ENCODE measurements at regions not wholly inside any gene's neighbourhood (a gene's known extent, or its start where the extent isn't known, plus 50 kb on each side); places are given as distances from the start of the nearest gene placed in this dataset.

- no peak for DNase-seq (ENCODE audit: low read depth in 2 of 2, low spot score in 1 of 2)
Observed at GRCh38 chr10:4498711-4499251, 327.2 kb upstream of the AKR1E2 start.

GRCh38 chr10:4494551-4494950 lies 331.5 kb upstream of the AKR1E2 start:
- DNase-seq (ENCODE audit: low read depth in 2 of 2, low spot score in 1 of 2): no peak

GRCh38 chr10:4492202-4492601 lies 333.8 kb upstream of the AKR1E2 start:
- DNase-seq (ENCODE audit: low read depth in 2 of 2, low spot score in 1 of 2): no peak

GRCh38 chr10:4488904-4489303 lies 337.1 kb upstream of the AKR1E2 start:
- no peak for DNase-seq (ENCODE audit: low read depth in 2 of 2, low spot score in 1 of 2)

GRCh38 chr10:4485636-4486035 lies 340.4 kb upstream of the AKR1E2 start:
- no peak for DNase-seq (ENCODE audit: low read depth in 2 of 2, low spot score in 1 of 2)

- no peak for DNase-seq (ENCODE audit: low read depth in 2 of 2, low spot score in 1 of 2)
Observed at GRCh38 chr10:4483811-4484210, 342.2 kb upstream of the AKR1E2 start.

- DNase-seq (ENCODE audit: low read depth in 2 of 2, low spot score in 1 of 2): no peak
Observed at GRCh38 chr10:4482659-4483058, 343.3 kb upstream of the AKR1E2 start.

- DNase-seq (ENCODE audit: low read depth in 2 of 2, low spot score in 1 of 2): no peak
Observed at GRCh38 chr10:4481192-4481591, 344.8 kb upstream of the AKR1E2 start.

- no peak for DNase-seq (ENCODE audit: low read depth in 2 of 2, low spot score in 1 of 2)
Observed at GRCh38 chr10:4479342-4479741, 346.7 kb upstream of the AKR1E2 start.

GRCh38 chr10:4477664-4478063 lies 348.3 kb upstream of the AKR1E2 start:
- DNase-seq (ENCODE audit: low read depth in 2 of 2, low spot score in 1 of 2): no peak

GRCh38 chr10:4475827-4476490 lies 350.0 kb upstream of the AKR1E2 start:
- DNase-seq (ENCODE audit: low read depth in 2 of 2, low spot score in 1 of 2): no peak

- no peak for DNase-seq (ENCODE audit: low read depth in 2 of 2, low spot score in 1 of 2)
Observed at GRCh38 chr10:4474829-4475228, 351.2 kb upstream of the AKR1E2 start.

GRCh38 chr10:4473977-4474376 lies 352.0 kb upstream of the AKR1E2 start:
- DNase-seq (ENCODE audit: low read depth in 2 of 2, low spot score in 1 of 2): no peak

GRCh38 chr10:4472190-4472904 lies 353.7 kb upstream of the AKR1E2 start:
- no peak for DNase-seq (ENCODE audit: low read depth in 2 of 2, low spot score in 1 of 2)

- no peak for DNase-seq (ENCODE audit: low read depth in 2 of 2, low spot score in 1 of 2)
Observed at GRCh38 chr10:4470231-4470835, 355.7 kb upstream of the AKR1E2 start.

GRCh38 chr10:4467481-4467880 lies 358.5 kb upstream of the AKR1E2 start:
- no peak for DNase-seq (ENCODE audit: low read depth in 2 of 2, low spot score in 1 of 2)

GRCh38 chr10:4460267-4460666 lies 365.7 kb upstream of the AKR1E2 start:
- DNase-seq (ENCODE audit: low read depth in 2 of 2, low spot score in 1 of 2): no peak

- DNase-seq (ENCODE audit: low read depth in 2 of 2, low spot score in 1 of 2): no peak
Observed at GRCh38 chr10:4459531-4459930, 366.5 kb upstream of the AKR1E2 start.

- DNase-seq (ENCODE audit: low read depth in 2 of 2, low spot score in 1 of 2): no peak
Observed at GRCh38 chr10:4457597-4457996, 368.4 kb upstream of the AKR1E2 start.

- DNase-seq (ENCODE audit: low read depth in 2 of 2, low spot score in 1 of 2): no peak
Observed at GRCh38 chr10:4456776-4457175, 369.2 kb upstream of the AKR1E2 start.

- no peak for DNase-seq (ENCODE audit: low read depth in 2 of 2, low spot score in 1 of 2)
Observed at GRCh38 chr10:4456279-4456678, 369.7 kb upstream of the AKR1E2 start.

- no peak for DNase-seq (ENCODE audit: low read depth in 2 of 2, low spot score in 1 of 2)
Observed at GRCh38 chr10:4453950-4454349, 372.1 kb upstream of the AKR1E2 start.

Measured in stimulated activated CD8-positive, alpha-beta memory T cell treated with anti-CD3 and anti-CD28 coated beads, Interleukin-4, amount 100 ng/mL, for 4 hours (primary cell).